ENCODE measurements at regions not wholly inside any gene's neighbourhood (a gene's known extent, or its start where the extent isn't known, plus 50 kb on each side); places are given as distances from the start of the nearest gene placed in this dataset.

GRCh38 chr13:58889474-58889873, 1257.9 kb downstream of the PCDH17 start:
- H3K27me3 ChIP-seq (ENCODE audit: insufficient read depth, low read depth): no peaks in the 10 kb centered on the region
- TF ChIP-seq CTCF (conservative IDR thresholded peaks at IDR 0.05; ENCODE audit: low read depth, low read length): no peak
- no peaks in the 10 kb centered on the region for H4K20me1 ChIP-seq (ENCODE audit: insufficient read depth)
- no peak overlapping the region for H3K9ac ChIP-seq
- H3K27ac ChIP-seq: no peak overlapping the region
- H3K4me3 ChIP-seq (IDR thresholded peaks at IDR 0.05; ENCODE audit: insufficient read depth, low read depth, low read length): no peak overlapping the region
- H3K4me1 ChIP-seq (ENCODE audit: low read depth, poor library complexity, severe bottlenecking): no peaks in the 10 kb centered on the region
- H2AFZ ChIP-seq (ENCODE audit: low read depth): no peak overlapping the region
- H3K4me2 ChIP-seq: no peak overlapping the region
- no peaks in the 10 kb centered on the region for H3K36me3 ChIP-seq (ENCODE audit: insufficient read depth)
- H3K79me2 ChIP-seq (ENCODE audit: insufficient read depth, low read depth): no peaks in the 10 kb centered on the region

GRCh38 chr13:58893396-58893795, 1261.9 kb downstream of the PCDH17 start:
- H3K4me1 ChIP-seq (ENCODE audit: low read depth, poor library complexity, severe bottlenecking): no peaks in the 10 kb centered on the region
- H3K79me2 ChIP-seq (ENCODE audit: insufficient read depth, low read depth): no peaks in the 10 kb centered on the region
- H3K36me3 ChIP-seq (ENCODE audit: insufficient read depth): no peaks in the 10 kb centered on the region
- no peak overlapping the region for H2AFZ ChIP-seq (ENCODE audit: low read depth)
- H3K27ac ChIP-seq: no peak overlapping the region
- H3K27me3 ChIP-seq (ENCODE audit: insufficient read depth, low read depth): no peaks in the 10 kb centered on the region
- no peak overlapping the region for H3K4me2 ChIP-seq
- no peaks in the 10 kb centered on the region for H4K20me1 ChIP-seq (ENCODE audit: insufficient read depth)
- H3K9ac ChIP-seq: no peak overlapping the region
- H3K4me3 ChIP-seq (IDR thresholded peaks at IDR 0.05; ENCODE audit: insufficient read depth, low read depth, low read length): no peak overlapping the region
- no peak for TF ChIP-seq CTCF (conservative IDR thresholded peaks at IDR 0.05; ENCODE audit: low read depth, low read length)

- no peaks in the 10 kb centered on the region for H3K36me3 ChIP-seq (ENCODE audit: insufficient read depth)
Observed at GRCh38 chr13:58906329-58907007, 1257.3 kb downstream of the DIAPH3 start.

GRCh38 chr13:58907347-58907746, 1256.4 kb downstream of the DIAPH3 start:
- H3K36me3 ChIP-seq (ENCODE audit: insufficient read depth): no peaks in the 10 kb centered on the region
- no peak overlapping the region for H3K4me2 ChIP-seq
- no peaks in the 10 kb centered on the region for H3K4me1 ChIP-seq (ENCODE audit: low read depth, poor library complexity, severe bottlenecking)
- no peak overlapping the region for H3K9ac ChIP-seq
- H3K27ac ChIP-seq: no peak overlapping the region
- H3K4me3 ChIP-seq (IDR thresholded peaks at IDR 0.05; ENCODE audit: insufficient read depth, low read depth, low read length): no peak overlapping the region
- no peaks in the 10 kb centered on the region for H3K27me3 ChIP-seq (ENCODE audit: insufficient read depth, low read depth)
- no peak overlapping the region for H2AFZ ChIP-seq (ENCODE audit: low read depth)
- TF ChIP-seq CTCF (conservative IDR thresholded peaks at IDR 0.05; ENCODE audit: low read depth, low read length): no peak
- no peaks in the 10 kb centered on the region for H3K79me2 ChIP-seq (ENCODE audit: insufficient read depth, low read depth)
- H4K20me1 ChIP-seq (ENCODE audit: insufficient read depth): no peaks in the 10 kb centered on the region

More at GRCh38 chr13:58906329-58907007, 1257.3 kb downstream of the DIAPH3 start:
- H3K4me2 ChIP-seq: no peak overlapping the region
- no peak overlapping the region for H3K4me3 ChIP-seq (IDR thresholded peaks at IDR 0.05; ENCODE audit: insufficient read depth, low read depth, low read length)
- no peak for TF ChIP-seq CTCF (conservative IDR thresholded peaks at IDR 0.05; ENCODE audit: low read depth, low read length)
- H3K9ac ChIP-seq: no peak overlapping the region
- no peak overlapping the region for H2AFZ ChIP-seq (ENCODE audit: low read depth)
- no peaks in the 10 kb centered on the region for H3K4me1 ChIP-seq (ENCODE audit: low read depth, poor library complexity, severe bottlenecking)
- no peaks in the 10 kb centered on the region for H3K27me3 ChIP-seq (ENCODE audit: insufficient read depth, low read depth)
- H3K27ac ChIP-seq: no peak overlapping the region
- H3K79me2 ChIP-seq (ENCODE audit: insufficient read depth, low read depth): no peaks in the 10 kb centered on the region
- H4K20me1 ChIP-seq (ENCODE audit: insufficient read depth): no peaks in the 10 kb centered on the region
